ENCODE measurements at regions not wholly inside any gene's neighbourhood (a gene's known extent, or its start where the extent isn't known, plus 50 kb on each side); places are given as distances from the start of the nearest gene placed in this dataset.

GRCh38 chr5:143495110-143495509 lies 91.6 kb upstream of the NR3C1 start:
- no peak overlapping the region for H3K4me3 ChIP-seq (ENCODE audit: low read length)
- no peak for TF ChIP-seq ZNF274 (IDR thresholded peaks at IDR 0.05; ENCODE audit: low read depth, low read length)

- TF ChIP-seq ZNF274 (IDR thresholded peaks at IDR 0.05; ENCODE audit: low read depth, low read length), result no peak
- H3K4me3 ChIP-seq (ENCODE audit: low read length), result no peak overlapping the region
Observed at GRCh38 chr5:143494595-143494994, 91.1 kb upstream of the NR3C1 start.

GRCh38 chr5:143494162-143494561 lies 90.7 kb upstream of the NR3C1 start:
- TF ChIP-seq ZNF274 (IDR thresholded peaks at IDR 0.05; ENCODE audit: low read depth, low read length), result no peak
- H3K4me3 ChIP-seq (ENCODE audit: low read length), result no peak overlapping the region

- no peak overlapping the region for H3K4me3 ChIP-seq (ENCODE audit: low read length)
- TF ChIP-seq ZNF274 (IDR thresholded peaks at IDR 0.05; ENCODE audit: low read depth, low read length), result no peak
Observed at GRCh38 chr5:143492783-143493182, 89.3 kb upstream of the NR3C1 start.

GRCh38 chr5:143491646-143492045 lies 88.2 kb upstream of the NR3C1 start:
- TF ChIP-seq ZNF274 (IDR thresholded peaks at IDR 0.05; ENCODE audit: low read depth, low read length), result no peak
- H3K4me3 ChIP-seq (ENCODE audit: low read length), result no peak overlapping the region

GRCh38 chr5:143488381-143488780 lies 84.9 kb upstream of the NR3C1 start:
- H3K4me3 ChIP-seq (ENCODE audit: low read length), result no peak overlapping the region
- no peak for TF ChIP-seq ZNF274 (IDR thresholded peaks at IDR 0.05; ENCODE audit: low read depth, low read length)

GRCh38 chr5:143484601-143485000 lies 81.1 kb upstream of the NR3C1 start:
- no peak for TF ChIP-seq ZNF274 (IDR thresholded peaks at IDR 0.05; ENCODE audit: low read depth, low read length)
- no peak overlapping the region for H3K4me3 ChIP-seq (ENCODE audit: low read length)

GRCh38 chr5:143481697-143482531 lies 78.4 kb upstream of the NR3C1 start:
- no peak overlapping the region for H3K4me3 ChIP-seq (ENCODE audit: low read length)
- no peak for TF ChIP-seq ZNF274 (IDR thresholded peaks at IDR 0.05; ENCODE audit: low read depth, low read length)

GRCh38 chr5:143480001-143480400 lies 76.5 kb upstream of the NR3C1 start:
- H3K4me3 ChIP-seq (ENCODE audit: low read length), result no peak overlapping the region
- no peak for TF ChIP-seq ZNF274 (IDR thresholded peaks at IDR 0.05; ENCODE audit: low read depth, low read length)

GRCh38 chr5:143479394-143479793 lies 75.9 kb upstream of the NR3C1 start:
- H3K4me3 ChIP-seq (ENCODE audit: low read length), result no peak overlapping the region

GRCh38 chr5:143476601-143477211 lies 73.2 kb upstream of the NR3C1 start:
- H3K4me3 ChIP-seq (ENCODE audit: low read length), result no peak overlapping the region
- no peak for TF ChIP-seq ZNF274 (IDR thresholded peaks at IDR 0.05; ENCODE audit: low read depth, low read length)

More at GRCh38 chr5:143479394-143479793, 75.9 kb upstream of the NR3C1 start:
- TF ChIP-seq ZNF274 (IDR thresholded peaks at IDR 0.05; ENCODE audit: low read depth, low read length), result no peak

GRCh38 chr5:143474616-143475015 lies 71.1 kb upstream of the NR3C1 start:
- no peak for TF ChIP-seq ZNF274 (IDR thresholded peaks at IDR 0.05; ENCODE audit: low read depth, low read length)
- H3K4me3 ChIP-seq (ENCODE audit: low read length), result no peak overlapping the region

GRCh38 chr5:143473481-143473880 lies 70.0 kb upstream of the NR3C1 start:
- no peak overlapping the region for H3K4me3 ChIP-seq (ENCODE audit: low read length)
- TF ChIP-seq ZNF274 (IDR thresholded peaks at IDR 0.05; ENCODE audit: low read depth, low read length), result no peak

- no peak for TF ChIP-seq ZNF274 (IDR thresholded peaks at IDR 0.05; ENCODE audit: low read depth, low read length)
- H3K4me3 ChIP-seq (ENCODE audit: low read length), result no peak overlapping the region
Observed at GRCh38 chr5:143472576-143472975, 69.1 kb upstream of the NR3C1 start.

Data from GM08714 (cell line).